HG03342 (cell line): ENCODE measurements at regions not wholly inside any gene's neighbourhood (a gene's known extent, or its start where the extent isn't known, plus 50 kb on each side); places are given as distances from the start of the nearest gene placed in this dataset.

ENCODE experiments used
- ATAC-seq: cut with Tn5 transposase; IDR thresholded peaks from one replicate; pipeline ENCODE4 v1.9.1; 2021; ENCODE audit warnings: mild to moderate bottlenecking, moderate library complexity; ENCODE audit not compliant: unreplicated experiment

DNA sequence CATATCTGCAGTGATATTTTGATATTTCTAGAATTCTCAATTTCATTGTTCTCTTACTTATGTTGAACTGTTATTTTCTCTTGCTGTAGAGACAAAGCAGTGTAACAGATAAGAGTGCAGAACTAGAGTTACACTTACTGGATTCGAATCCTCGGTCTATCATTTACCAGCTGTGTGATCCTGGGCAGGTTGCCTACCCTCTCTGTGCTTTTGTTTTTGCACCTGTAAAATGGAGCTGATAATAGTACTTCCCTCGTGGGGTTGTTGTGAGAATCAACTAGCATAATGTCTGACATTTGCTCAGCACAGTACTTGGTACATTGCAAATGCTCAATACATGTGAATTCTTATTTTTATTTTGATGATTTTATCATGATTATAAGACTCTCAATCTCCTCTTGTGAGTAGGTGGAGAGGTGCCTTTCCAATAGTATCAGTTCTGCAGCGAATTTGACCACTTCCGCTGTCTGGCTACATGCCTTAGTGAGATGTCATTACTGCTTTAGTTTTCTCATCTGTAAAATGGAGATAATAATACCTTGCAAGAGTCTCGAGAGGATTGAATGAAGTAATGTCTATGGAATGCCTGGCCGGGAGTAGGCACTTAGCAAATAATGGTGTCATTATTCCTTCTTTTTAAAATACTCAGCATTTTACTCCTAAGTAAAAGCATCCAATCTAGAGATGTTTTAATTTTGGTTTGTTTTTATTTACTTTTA is 312.2 kb upstream of the MAF start:
- no peak for ATAC-seq

DNA sequence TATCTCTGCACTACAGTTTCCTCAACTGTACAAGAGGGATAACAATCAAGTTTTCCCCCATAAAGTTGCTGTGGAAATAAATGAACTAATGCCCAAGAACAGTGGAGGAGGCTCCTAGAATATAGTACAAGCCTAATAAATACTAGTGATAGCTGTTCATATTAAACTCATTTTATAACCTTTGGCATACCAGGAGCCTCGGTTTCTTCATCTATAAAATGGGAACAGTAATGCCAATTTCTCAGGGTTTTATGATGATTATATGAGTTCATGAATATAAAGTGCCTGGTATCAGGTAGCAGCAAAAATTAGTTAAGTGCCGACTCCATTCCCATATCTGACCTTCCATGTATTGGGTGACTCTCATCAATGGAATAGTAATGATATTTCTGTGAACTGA is 311.1 kb upstream of the MAF start:
- no peak for ATAC-seq

DNA sequence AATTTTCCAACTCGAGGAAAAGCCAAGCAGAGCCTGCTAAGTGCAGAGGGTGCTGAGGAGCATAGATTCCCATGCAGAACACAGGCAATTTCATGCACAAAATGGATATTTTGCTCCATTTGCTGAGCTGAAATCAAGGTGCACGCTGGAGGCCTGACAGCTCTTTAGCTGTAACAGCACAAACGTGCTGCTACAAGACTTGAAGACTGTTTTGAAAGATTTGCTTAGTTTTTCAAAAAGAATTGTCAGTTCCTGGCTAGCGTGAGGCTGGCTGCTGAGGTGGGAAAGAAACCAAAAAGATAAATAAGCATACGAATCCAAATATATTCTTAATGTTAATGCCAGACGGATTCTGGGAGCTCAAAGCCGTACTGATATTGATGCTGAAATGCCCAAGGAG is 309.0 kb upstream of the MAF start:
- ATAC-seq, result no peak

- ATAC-seq, result no peak
Measured at GRCh38 chr16:79903471-79903870, 302.9 kb upstream of the MAF start.

DNA sequence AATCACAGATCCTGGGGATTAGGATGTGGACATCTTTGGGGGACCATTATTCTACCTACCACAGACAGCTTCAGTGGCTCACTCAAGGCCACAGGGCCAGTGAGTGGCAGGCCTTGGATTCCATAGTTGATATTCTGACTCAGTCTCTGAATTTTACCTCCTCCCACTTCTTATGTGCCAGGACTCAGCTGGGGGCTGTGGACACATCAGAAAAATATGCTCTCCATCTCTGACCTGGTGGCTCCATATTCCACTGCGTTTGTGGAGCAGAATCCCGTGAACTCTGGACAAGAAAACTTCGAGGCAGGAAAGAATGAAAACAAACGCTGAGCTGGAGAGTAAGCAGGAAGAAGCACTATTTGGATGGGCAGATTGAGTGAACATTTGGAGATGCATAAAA is 301.8 kb upstream of the MAF start:
- ATAC-seq, result no peak

DNA sequence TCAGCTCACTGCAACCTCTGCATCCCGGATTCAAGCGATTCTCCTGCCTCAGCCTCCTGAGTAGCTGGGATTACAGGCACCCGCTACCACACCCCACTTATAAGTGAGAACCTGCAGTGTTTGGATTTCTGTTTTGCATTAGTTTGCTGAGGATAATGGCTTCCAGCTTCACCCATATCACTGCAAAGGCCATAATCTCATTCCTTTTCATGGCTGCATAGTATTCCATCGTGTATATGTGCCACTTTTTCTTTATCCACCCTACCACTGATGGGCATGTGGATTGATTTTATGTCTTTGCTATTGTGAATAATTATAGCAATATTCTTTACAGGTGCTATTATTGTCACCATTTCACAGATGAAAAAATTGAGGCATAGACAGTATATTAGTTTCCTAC is 301.0 kb upstream of the MAF start:
- no peak for ATAC-seq

DNA sequence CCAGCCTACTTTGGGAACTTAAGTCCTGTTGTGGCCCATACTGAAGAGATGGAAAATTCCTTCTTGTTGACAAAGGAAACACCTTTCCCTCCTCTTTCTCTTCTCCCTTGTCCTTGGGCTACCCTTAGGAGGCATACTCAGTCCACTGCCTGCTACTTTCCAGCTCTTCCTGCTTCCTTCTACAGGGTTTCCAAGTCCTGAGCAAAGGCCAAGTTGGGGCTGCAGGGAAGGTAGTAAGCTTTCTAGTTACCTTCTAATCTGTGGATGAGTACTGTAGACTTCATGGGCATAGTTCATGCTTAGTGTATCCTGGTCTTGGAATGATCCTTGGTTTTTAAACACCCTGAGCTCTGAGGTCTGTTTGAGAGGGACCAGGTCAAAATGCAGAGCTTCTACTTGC is 299.2 kb upstream of the MAF start:
- no peak for ATAC-seq

DNA sequence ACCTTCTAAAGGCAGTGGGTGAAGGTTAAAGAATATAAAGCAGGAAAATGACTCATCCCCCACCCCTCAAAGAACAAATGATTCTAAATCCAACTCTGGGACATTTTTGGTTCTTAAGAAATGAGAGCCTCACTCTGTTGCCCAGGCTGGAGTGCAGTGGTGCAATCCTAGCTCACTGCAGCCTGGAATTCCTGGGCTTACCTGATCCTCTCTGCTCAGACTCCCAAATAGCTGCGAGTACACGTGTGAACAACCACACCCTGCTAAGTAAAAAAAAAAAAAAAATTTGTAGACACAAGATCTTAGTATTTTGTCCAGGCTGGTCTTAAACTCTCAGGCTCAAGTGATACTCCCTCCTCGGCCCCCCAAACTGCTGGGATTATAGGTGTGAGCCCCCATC is 298.8 kb upstream of the MAF start:
- ATAC-seq, result no peak

DNA sequence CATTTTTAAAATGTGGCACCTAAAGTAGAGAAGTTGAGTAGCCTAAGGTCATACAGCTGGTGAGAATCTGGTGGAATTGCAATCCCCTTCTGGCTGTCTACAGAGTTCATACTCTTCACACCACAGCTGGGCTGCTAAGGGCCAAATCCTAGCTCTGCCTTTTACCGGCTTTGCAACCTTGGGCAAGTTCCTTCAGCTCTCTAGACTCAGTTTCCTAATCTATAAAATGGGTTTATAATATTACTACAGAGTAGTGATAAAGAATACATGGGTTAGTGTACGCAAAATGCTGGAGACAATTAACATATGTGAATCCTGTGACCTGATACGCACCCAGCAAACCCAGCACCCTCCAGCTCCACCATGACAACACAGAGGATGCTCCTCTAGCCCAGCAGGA is 298.2 kb upstream of the MAF start:
- ATAC-seq, result no peak

- no peak for ATAC-seq
Measured at GRCh38 chr16:79897453-79898146, 297.1 kb upstream of the MAF start.

GRCh38 chr16:79897104-79897452 is 296.5 kb upstream of the MAF start:
- ATAC-seq, result no peak

DNA sequence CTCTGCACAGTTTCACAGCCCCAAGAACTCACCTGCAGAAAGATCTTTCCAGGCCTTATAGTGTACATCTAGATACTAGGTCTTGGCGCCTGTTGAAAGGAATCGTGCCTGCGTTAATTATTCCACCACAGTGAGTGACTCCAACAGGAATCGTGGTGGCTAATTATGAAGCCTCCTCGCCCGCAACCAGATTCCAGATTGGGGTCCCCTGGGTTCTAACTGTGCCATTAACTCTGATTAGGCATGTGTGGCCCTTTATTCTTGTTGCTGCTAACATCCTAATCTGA is 295.3 kb upstream of the MAF start:
- no peak for ATAC-seq

DNA sequence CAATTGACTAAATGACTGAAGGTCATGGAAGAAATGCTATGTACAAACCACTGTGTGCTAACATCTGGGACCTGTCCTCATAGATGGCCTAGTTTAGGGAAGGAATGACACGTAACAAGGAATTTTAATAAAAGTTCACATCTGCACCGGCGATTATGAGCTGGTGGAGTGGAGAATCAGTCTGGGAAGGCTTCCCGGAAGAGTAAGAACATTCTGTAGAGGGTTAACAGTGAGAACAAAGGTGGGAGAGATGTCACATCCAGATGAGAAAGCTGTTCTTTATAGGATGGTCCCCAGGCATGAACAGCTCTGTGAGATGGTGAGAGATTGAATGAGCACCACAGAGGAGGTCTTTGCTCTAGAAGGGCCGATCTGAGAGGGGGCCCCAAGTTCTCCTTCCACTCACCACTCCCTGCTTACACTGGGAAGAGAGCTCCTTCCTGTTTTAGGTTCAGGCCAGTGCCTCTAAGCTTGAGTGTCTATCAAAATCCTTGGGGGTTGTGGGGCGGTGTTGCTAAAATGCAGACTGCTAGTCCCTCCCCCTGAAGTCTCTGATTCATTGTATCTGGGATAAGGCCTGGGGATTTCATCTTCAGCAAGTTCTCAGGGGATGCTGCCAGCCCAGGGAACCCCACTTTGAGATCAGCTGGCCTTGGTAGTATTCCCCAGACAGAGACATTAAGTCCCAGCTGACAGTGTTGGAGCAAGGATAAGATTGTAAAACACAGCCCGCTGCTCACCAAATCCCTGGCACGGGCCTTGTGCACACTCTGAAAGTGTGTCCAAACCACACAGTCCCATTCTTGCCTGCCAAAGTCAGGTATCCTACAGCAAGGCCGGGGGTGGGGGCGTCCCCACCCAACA is 294.7 kb upstream of the MAF start:
- ATAC-seq, result no peak

- ATAC-seq, result no peak
Measured at GRCh38 chr16:79893445-79893844, 292.9 kb upstream of the MAF start.

DNA sequence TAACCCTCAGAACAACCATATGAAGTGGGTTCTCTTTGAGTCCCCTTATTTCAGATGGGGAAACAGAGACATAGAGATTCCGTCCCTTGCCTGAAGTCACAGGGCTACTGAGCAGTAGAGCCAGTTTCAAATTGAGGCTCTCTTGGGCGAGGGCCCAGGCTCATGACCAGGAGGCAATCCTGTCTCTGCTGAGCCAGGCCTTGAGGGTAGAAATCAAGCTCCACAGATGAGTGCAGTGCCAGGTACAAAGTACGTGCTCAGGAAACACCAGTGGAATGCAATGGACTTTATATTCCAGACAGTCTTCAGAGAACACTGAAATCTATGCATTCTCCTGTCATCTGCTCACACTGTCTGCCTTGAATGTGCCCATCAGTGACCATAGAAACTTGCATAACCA is 291.7 kb upstream of the MAF start:
- ATAC-seq, result no peak

DNA sequence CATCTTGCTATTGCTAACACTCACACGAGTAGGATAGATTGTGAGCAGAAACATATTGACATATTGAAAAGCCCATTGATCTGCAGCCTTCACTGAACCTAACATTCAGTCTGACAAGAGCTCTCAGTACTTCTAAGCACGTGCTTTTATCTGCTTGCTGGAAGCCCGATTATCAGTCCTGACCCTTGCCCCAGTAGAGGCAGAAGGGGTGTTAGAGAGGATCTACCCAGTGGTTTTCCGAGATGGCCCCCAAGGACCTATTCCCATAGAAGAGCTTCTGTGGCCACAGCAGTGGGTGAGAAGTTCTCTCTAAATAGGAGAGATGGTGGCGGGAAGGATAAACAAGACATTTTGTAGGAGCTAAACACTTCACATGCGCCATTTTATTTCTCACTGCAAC is 290.9 kb upstream of the MAF start:
- ATAC-seq, result no peak

DNA sequence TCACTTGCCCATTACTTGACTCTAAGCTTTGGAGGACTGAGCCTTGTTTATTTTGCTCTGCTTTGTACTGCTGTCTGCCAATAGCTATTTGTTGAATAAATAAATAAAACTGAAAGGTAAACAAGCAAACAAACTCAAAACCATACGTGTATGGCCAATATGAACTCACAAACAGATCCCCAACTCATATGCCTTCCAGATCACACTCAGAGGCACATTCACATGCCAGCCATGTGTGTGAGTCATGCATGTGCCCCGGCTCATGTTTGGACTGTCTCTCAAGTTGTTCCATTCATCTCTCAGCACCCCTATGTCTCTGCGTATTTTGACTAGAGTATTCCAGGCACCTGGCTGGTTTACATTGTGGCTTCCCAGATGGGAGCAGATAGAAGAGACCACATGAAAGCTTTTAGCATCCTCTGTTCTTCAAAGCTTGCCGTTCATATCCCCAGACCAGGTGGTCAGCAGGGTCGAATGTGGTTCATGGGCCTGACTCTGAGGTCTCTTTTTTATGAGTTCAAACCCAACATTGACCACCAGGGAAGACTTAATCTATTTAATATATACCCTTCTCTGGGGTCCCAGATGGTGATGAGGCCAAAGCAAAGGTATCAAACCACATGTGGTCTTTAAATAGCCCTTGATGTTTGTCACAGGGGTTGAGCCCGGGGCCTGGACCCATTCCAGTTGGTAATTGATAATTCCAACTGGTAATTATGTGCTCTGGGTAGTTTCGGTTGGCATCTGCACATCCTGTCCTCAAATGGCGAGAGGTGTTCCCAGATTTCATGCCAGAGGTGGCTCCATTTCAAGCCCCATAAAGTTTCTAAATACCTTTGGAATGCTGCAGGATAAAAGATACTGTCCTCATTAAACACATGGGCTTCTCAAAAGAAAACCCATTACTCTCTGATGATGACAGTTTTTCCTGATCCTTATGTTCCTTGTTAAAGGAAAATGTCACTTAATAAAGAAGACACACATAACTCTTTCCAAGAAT is 287.3 kb upstream of the MAF start:
- no peak for ATAC-seq

- ATAC-seq, result no peak
Measured at GRCh38 chr16:79885320-79885719, 284.8 kb upstream of the MAF start.

DNA sequence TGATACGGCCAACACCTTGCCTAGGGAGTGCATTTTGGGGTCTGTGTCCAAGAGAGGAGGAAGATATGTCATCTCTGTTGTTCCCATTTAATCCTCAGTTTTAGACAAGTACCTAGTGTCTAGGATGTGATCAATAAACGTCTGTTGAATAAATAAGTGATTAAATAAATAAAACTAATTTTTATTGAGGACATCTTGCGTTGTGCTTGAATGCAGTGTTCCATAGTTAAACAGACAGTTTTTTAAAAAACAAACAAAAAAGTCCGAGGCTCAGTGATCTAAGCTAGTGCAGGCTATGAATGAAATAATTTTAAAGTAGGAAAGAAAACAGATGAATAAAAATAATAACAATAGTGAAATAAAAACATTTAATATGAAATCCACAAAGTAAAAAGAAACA is 283.0 kb upstream of the MAF start:
- no peak for ATAC-seq

- no peak for ATAC-seq
Measured at GRCh38 chr16:79882340-79883005, 281.9 kb upstream of the MAF start.
